ENCODE measurements at regions not wholly inside any gene's neighbourhood (a gene's known extent, or its start where the extent isn't known, plus 50 kb on each side); places are given as distances from the start of the nearest gene placed in this dataset.

GRCh38 chr9:119736491-119737454 is 367.5 kb upstream of the BRINP1 start:
- no peak for DNase-seq
- no peaks in the 10 kb centered on the region for H3K9me3 ChIP-seq (ENCODE audit: control insufficient read depth, low read length)
- intact Hi-C loops (cut with DNase I), result no loop called here
- no peak overlapping the region for H3K4me3 ChIP-seq (ENCODE audit: low read length in 2 of 2)
- WGBS, 2 donors, result 51% methylated on average over 13 of the region's 13 CpGs
- H3K36me3 ChIP-seq (ENCODE audit: control insufficient read depth in 1 of 2, insufficient read depth in 2 of 2, low read length in 1 of 2), result no peaks in the 10 kb centered on the region
- H3K4me1 ChIP-seq (ENCODE audit: control insufficient read depth in 1 of 2, insufficient read depth in 2 of 2, low read length in 2 of 2), result no peaks in the 10 kb centered on the region
- H3K27me3 ChIP-seq (ENCODE audit: control insufficient read depth in 1 of 2, insufficient read depth in 2 of 2, low read length in 1 of 2), result no peaks in the 10 kb centered on the region
- ATAC-seq (ENCODE audit: low FRiP score), result no peak
- H3K27ac ChIP-seq (ENCODE audit: low read depth in 1 of 2, low read length in 2 of 2), result no peak overlapping the region

- DNase-seq (no peak), ATAC-seq (ENCODE audit: low FRiP score) (no peak)
- intact Hi-C loops (cut with DNase I), result no loop called here
- Histone ChIP-seq H3K4me1 (ENCODE audit: control insufficient read depth in 1 of 2, insufficient read depth in 2 of 2, low read length in 2 of 2) (no peaks in the 10 kb centered on the region), H3K27me3 (ENCODE audit: control insufficient read depth in 1 of 2, insufficient read depth in 2 of 2, low read length in 1 of 2) (no peaks in the 10 kb centered on the region), H3K9me3 (ENCODE audit: control insufficient read depth, low read length) (no peaks in the 10 kb centered on the region), H3K36me3 (ENCODE audit: control insufficient read depth in 1 of 2, insufficient read depth in 2 of 2, low read length in 1 of 2) (no peaks in the 10 kb centered on the region), H3K27ac (ENCODE audit: low read depth in 1 of 2, low read length in 2 of 2) (no peak overlapping the region), H3K4me3 (ENCODE audit: low read length in 2 of 2) (no peak overlapping the region)
- WGBS, 2 donors, result 46 to 56% methylated on average over 5 of the region's 5 CpGs
Measured at GRCh38 chr9:119727988-119728387, 358.8 kb upstream of the BRINP1 start.

- no peak for ATAC-seq (ENCODE audit: low FRiP score)
- Histone ChIP-seq H3K9me3 (ENCODE audit: control insufficient read depth, low read length) (peaks cover 2% of the 10 kb centered on the region), H3K36me3 (ENCODE audit: control insufficient read depth in 1 of 2, insufficient read depth in 2 of 2, low read length in 1 of 2) (no peaks in the 10 kb centered on the region), H3K4me3 (ENCODE audit: low read length in 2 of 2) (no peak overlapping the region), H3K27ac (ENCODE audit: low read depth in 1 of 2, low read length in 2 of 2) (no peak overlapping the region), H3K27me3 (ENCODE audit: control insufficient read depth in 1 of 2, insufficient read depth in 2 of 2, low read length in 1 of 2) (no peaks in the 10 kb centered on the region), H3K4me1 (ENCODE audit: control insufficient read depth in 1 of 2, insufficient read depth in 2 of 2, low read length in 2 of 2) (no peaks in the 10 kb centered on the region)
- intact Hi-C loops (cut with DNase I), result no loop called here
- 80 to 86% methylated on average over 3 of the region's 3 CpGs for WGBS, 2 donors
- no peak for DNase-seq
Measured at GRCh38 chr9:119726035-119726434, 356.8 kb upstream of the BRINP1 start.

- intact Hi-C loops (cut with DNase I), result no loop called here
- Histone ChIP-seq H3K4me1 (ENCODE audit: control insufficient read depth in 1 of 2, insufficient read depth in 2 of 2, low read length in 2 of 2) (no peaks in the 10 kb centered on the region), H3K9me3 (ENCODE audit: control insufficient read depth, low read length) (peaks cover 2% of the 10 kb centered on the region), H3K27me3 (ENCODE audit: control insufficient read depth in 1 of 2, insufficient read depth in 2 of 2, low read length in 1 of 2) (no peaks in the 10 kb centered on the region), H3K36me3 (ENCODE audit: control insufficient read depth in 1 of 2, insufficient read depth in 2 of 2, low read length in 1 of 2) (no peaks in the 10 kb centered on the region), H3K27ac (ENCODE audit: low read depth in 1 of 2, low read length in 2 of 2) (no peak overlapping the region), H3K4me3 (ENCODE audit: low read length in 2 of 2) (no peak overlapping the region)
- DNase-seq (no peak), ATAC-seq (ENCODE audit: low FRiP score) (no peak)
- WGBS, 2 donors, result 41 to 55% methylated on average over 2 of the region's 2 CpGs
Measured at GRCh38 chr9:119722384-119722783, 353.1 kb upstream of the BRINP1 start.

DNA sequence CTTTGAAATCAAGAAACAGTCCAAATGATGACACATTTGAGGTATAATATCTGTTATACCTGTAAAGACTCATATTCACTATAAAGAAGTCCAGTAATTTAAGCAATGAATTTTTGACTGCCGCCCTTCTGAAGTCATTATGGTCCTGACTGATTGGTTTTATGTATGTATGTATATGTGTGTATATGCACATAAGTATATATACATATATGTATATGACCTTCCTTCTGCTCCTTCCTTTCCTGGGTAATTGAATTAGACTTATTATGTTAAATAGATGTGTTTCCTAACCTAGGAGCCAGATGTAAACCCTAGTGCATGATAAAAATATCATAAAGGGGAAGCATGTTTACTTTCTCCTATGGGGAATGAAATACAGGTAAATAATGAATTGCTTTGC is 343.1 kb upstream of the BRINP1 start:
- no peaks in the 10 kb centered on the region for H3K4me1 ChIP-seq (ENCODE audit: control insufficient read depth in 1 of 2, insufficient read depth in 2 of 2, low read length in 2 of 2)
- H3K27me3 ChIP-seq (ENCODE audit: control insufficient read depth in 1 of 2, insufficient read depth in 2 of 2, low read length in 1 of 2), result no peaks in the 10 kb centered on the region
- WGBS, 2 donors, result 74% methylated on average over 1 of the region's 1 CpG
- H3K27ac ChIP-seq (ENCODE audit: low read depth in 1 of 2, low read length in 2 of 2), result no peak overlapping the region
- no peaks in the 10 kb centered on the region for H3K36me3 ChIP-seq (ENCODE audit: control insufficient read depth in 1 of 2, insufficient read depth in 2 of 2, low read length in 1 of 2)
- no peaks in the 10 kb centered on the region for H3K9me3 ChIP-seq (ENCODE audit: control insufficient read depth, low read length)
- ATAC-seq (ENCODE audit: low FRiP score) (no peak), DNase-seq (no peak)
- no peak overlapping the region for H3K4me3 ChIP-seq (ENCODE audit: low read length in 2 of 2)
- intact Hi-C loops (cut with DNase I), result no loop called here

GRCh38 chr9:119709431-119709830 is 340.2 kb upstream of the BRINP1 start:
- H3K27me3 ChIP-seq (ENCODE audit: control insufficient read depth in 1 of 2, insufficient read depth in 2 of 2, low read length in 1 of 2), result no peaks in the 10 kb centered on the region
- ATAC-seq (ENCODE audit: low FRiP score), result no peak
- WGBS, 2 donors, result 87 to 89% methylated on average over 2 of the region's 2 CpGs

DNA sequence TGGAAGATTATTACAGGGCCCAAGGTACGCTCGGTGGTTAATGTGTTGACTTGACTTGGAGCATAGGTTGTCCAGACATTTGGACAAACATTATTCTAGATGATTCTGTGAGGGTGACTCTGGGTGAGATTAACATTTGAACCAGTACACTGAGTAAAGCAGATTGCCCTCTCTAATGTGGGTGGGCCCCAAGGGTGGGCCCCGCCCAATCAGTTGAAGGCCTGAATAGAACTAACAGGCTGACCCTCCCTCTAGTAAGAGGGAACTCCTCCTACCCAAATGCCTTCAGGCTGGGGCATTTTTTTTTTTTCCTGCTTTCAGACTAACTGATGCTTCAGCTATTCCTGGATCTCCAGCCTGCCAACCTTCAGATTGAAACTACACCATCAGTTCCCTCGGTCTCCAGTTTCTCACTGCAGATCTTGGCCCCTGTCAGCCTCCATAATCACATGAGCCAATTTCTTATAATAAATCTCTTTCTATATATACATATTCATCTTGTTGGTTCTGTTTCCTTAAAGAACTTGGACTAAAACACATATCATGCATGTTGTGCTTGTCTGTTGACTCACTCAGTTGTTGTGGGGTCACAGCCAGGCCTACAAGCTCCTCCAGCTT is 338.1 kb upstream of the BRINP1 start:
- H3K9me3 ChIP-seq (ENCODE audit: control insufficient read depth, low read length), result no peaks in the 10 kb centered on the region
- no peaks in the 10 kb centered on the region for H3K4me1 ChIP-seq (ENCODE audit: control insufficient read depth in 1 of 2, insufficient read depth in 2 of 2, low read length in 2 of 2)
- ATAC-seq (ENCODE audit: low FRiP score) (no peak), DNase-seq (no peak)
- intact Hi-C loops (cut with DNase I), result no loop called here
- H3K4me3 ChIP-seq (ENCODE audit: low read length in 2 of 2), result no peak overlapping the region
- WGBS, 2 donors, result 75 to 81% methylated on average over 4 of the region's 4 CpGs
- no peaks in the 10 kb centered on the region for H3K36me3 ChIP-seq (ENCODE audit: control insufficient read depth in 1 of 2, insufficient read depth in 2 of 2, low read length in 1 of 2)
- no peaks in the 10 kb centered on the region for H3K27me3 ChIP-seq (ENCODE audit: control insufficient read depth in 1 of 2, insufficient read depth in 2 of 2, low read length in 1 of 2)
- H3K27ac ChIP-seq (ENCODE audit: low read depth in 1 of 2, low read length in 2 of 2), result no peak overlapping the region

More at GRCh38 chr9:119709431-119709830, 340.2 kb upstream of the BRINP1 start:
- H3K4me1 ChIP-seq (ENCODE audit: control insufficient read depth in 1 of 2, insufficient read depth in 2 of 2, low read length in 2 of 2), result no peaks in the 10 kb centered on the region
- H3K9me3 ChIP-seq (ENCODE audit: control insufficient read depth, low read length), result no peaks in the 10 kb centered on the region
- no peak overlapping the region for H3K27ac ChIP-seq (ENCODE audit: low read depth in 1 of 2, low read length in 2 of 2)
- DNase-seq, result no peak
- H3K36me3 ChIP-seq (ENCODE audit: control insufficient read depth in 1 of 2, insufficient read depth in 2 of 2, low read length in 1 of 2), result no peaks in the 10 kb centered on the region
- H3K4me3 ChIP-seq (ENCODE audit: low read length in 2 of 2), result no peak overlapping the region
- intact Hi-C loops (cut with DNase I), result no loop called here

GRCh38 chr9:119701651-119702050 is 332.4 kb upstream of the BRINP1 start:
- no peak for ATAC-seq (ENCODE audit: low FRiP score)
- Histone ChIP-seq H3K9me3 (ENCODE audit: control insufficient read depth, low read length) (peaks cover 4% of the 10 kb centered on the region), H3K27me3 (ENCODE audit: control insufficient read depth in 1 of 2, insufficient read depth in 2 of 2, low read length in 1 of 2) (no peaks in the 10 kb centered on the region), H3K36me3 (ENCODE audit: control insufficient read depth in 1 of 2, insufficient read depth in 2 of 2, low read length in 1 of 2) (no peaks in the 10 kb centered on the region), H3K4me1 (ENCODE audit: control insufficient read depth in 1 of 2, insufficient read depth in 2 of 2, low read length in 2 of 2) (no peaks in the 10 kb centered on the region), H3K27ac (ENCODE audit: low read depth in 1 of 2, low read length in 2 of 2) (no peak overlapping the region), H3K4me3 (ENCODE audit: low read length in 2 of 2) (no peak overlapping the region)
- no peak for DNase-seq
- intact Hi-C loops (cut with DNase I), result no loop called here
- WGBS, 2 donors, result 58 to 67% methylated on average over 1 of the region's 1 CpG

DNA sequence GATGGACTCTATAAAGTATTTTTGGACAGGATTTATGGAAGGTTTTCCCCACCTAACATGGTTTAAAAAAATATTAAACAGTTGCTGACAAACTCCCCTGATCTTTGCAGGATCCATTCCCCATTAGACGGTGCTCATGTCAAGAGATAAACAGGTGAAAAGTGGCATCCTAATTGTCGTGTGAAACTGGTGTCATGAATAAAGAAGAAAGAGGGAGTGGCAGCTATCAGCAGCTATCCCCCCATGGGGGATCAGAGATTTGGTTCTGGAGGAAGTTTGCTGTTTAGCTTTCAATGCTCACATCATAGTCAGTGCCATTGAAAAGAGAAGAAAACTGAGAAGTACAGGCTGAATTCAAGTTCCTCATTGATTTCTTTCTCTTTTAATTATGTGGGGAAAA is 329.3 kb upstream of the BRINP1 start:
- WGBS, 2 donors, result 26 to 35% methylated on average over 2 of the region's 2 CpGs
- Histone ChIP-seq H3K4me3 (ENCODE audit: low read length in 2 of 2) (no peak overlapping the region), H3K36me3 (ENCODE audit: control insufficient read depth in 1 of 2, insufficient read depth in 2 of 2, low read length in 1 of 2) (no peaks in the 10 kb centered on the region), H3K4me1 (ENCODE audit: control insufficient read depth in 1 of 2, insufficient read depth in 2 of 2, low read length in 2 of 2) (no peaks in the 10 kb centered on the region), H3K27me3 (ENCODE audit: control insufficient read depth in 1 of 2, insufficient read depth in 2 of 2, low read length in 1 of 2) (no peaks in the 10 kb centered on the region), H3K9me3 (ENCODE audit: control insufficient read depth, low read length) (peaks cover 4% of the 10 kb centered on the region), H3K27ac (ENCODE audit: low read depth in 1 of 2, low read length in 2 of 2) (no peak overlapping the region)
- ATAC-seq (ENCODE audit: low FRiP score) (no peak), DNase-seq (no peak)
- intact Hi-C loops (cut with DNase I), result no loop called here
